Right lobe of liver (tissue), 4 donors: ENCODE measurements at regions not wholly inside any gene's neighbourhood (a gene's known extent, or its start where the extent isn't known, plus 50 kb on each side); places are given as distances from the start of the nearest gene placed in this dataset.

Experiments
- CTCF ChIP-seq, 4 donors: fragments of 200-600 bp in 3 of 4; fragments of 450-650 bp in 1 of 4; IDR thresholded peaks; one replicate each; pipeline versions ENCODE4 v1.5.1 to v1.8.0; 2016 to 2022; ENCODE audit warnings: antibody characterized with exemption in 4 of 4, mild to moderate bottlenecking in 2 of 4
- POLR2A ChIP-seq: fragments of 450-650 bp; IDR thresholded peaks from one replicate; pipeline ENCODE4 v1.6.1; 2017; ENCODE audit warnings: antibody characterized with exemption, mild to moderate bottlenecking
- donor health status: DM: no; HTN: no; CAD: no.
- donor health status: DM: no; HTN: no; CAD: no.
- donor health status: DM: no; HTN: yes; CAD: no.

GRCh38 chr9:115456515-115456914 is 338.6 kb upstream of the TNC start:
- TF ChIP-seq CTCF (IDR thresholded peaks at IDR 0.05) (no peak), POLR2A (no peak)
